ENCODE measurements at regions not wholly inside any gene's neighbourhood (a gene's known extent, or its start where the extent isn't known, plus 50 kb on each side); places are given as distances from the start of the nearest gene placed in this dataset.

DNA sequence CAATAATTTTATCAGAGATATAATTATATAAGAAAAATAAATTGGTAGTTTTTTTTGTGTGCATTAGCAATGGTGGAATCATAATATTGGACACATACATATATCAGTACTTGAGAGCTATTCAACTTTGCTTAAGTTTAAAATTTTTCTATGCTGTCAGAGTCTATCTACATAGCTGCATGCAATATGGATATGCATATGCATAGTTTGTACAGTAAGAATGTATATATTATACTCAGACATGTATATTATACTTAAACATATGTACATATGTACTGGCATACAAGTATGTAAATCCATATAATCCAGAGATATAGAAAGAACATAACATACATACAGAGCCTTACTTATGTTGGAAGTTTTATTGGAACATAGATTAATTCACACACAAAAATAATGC lies 1043.2 kb downstream of the EFNB2 start:
- Histone ChIP-seq H3K9me3 (no peaks in the 10 kb centered on the region), H3K27ac (no peak overlapping the region), H3K4me3 (no peak overlapping the region), H3K4me1 (no peaks in the 10 kb centered on the region), H4K20me1 (no peaks in the 10 kb centered on the region), H3K4me2 (no peak overlapping the region), H3K36me3 (no peaks in the 10 kb centered on the region), H3K27me3 (no peaks in the 10 kb centered on the region), H3K9ac (no peak overlapping the region)
- no peak for TF ChIP-seq Cebpa-rat (IDR thresholded peaks at IDR 0.05)

DNA sequence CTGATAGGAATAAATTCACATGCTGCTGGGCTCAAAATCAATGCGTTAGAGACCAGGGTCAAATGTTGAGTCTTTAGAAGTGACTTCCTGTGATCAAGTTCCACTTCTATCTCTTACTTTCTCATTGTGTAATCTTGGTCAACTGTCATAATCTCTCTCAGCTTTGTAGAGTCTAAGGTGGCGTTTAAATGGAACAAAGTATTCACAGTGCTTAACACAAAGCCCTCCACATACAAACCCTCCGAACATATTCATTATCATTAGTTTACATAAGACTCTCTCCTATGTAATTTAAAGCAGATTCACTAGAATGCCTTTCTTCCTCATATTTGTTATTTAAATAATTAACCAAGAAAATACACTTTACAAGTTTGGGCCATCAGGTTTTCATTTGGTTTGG lies 1044.1 kb downstream of the EFNB2 start:
- H3K9me3 ChIP-seq: no peaks in the 10 kb centered on the region
- H3K36me3 ChIP-seq: no peaks in the 10 kb centered on the region
- no peak overlapping the region for H3K4me3 ChIP-seq
- H3K4me1 ChIP-seq: no peaks in the 10 kb centered on the region
- TF ChIP-seq Cebpa-rat (IDR thresholded peaks at IDR 0.05): no peak
- no peaks in the 10 kb centered on the region for H4K20me1 ChIP-seq
- no peak overlapping the region for H3K4me2 ChIP-seq
- H3K9ac ChIP-seq: no peak overlapping the region
- H3K27me3 ChIP-seq: no peaks in the 10 kb centered on the region
- no peak overlapping the region for H3K27ac ChIP-seq

DNA sequence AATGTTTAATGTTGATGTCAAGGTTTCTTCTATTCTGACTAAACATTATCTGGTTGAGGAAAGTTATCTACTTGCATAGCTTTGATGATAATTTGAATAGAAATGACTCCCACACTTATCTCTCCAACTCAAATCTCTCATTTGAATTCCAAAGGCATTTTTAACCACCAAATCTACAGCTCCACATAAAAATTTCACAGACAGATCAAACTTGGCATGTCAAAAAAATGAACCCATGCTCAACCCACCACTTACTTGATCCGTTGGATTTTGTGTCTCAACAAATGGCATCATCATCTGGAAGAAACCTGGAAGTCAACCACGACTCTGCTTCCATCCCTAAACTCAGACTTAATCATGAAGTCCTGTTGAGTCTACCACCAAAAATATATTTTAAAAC lies 1050.4 kb downstream of the EFNB2 start:
- Histone ChIP-seq H3K27me3 (no peaks in the 10 kb centered on the region), H3K4me3 (no peak overlapping the region), H3K27ac (no peak overlapping the region), H4K20me1 (no peaks in the 10 kb centered on the region), H3K9ac (no peak overlapping the region), H3K36me3 (no peaks in the 10 kb centered on the region), H3K9me3 (no peaks in the 10 kb centered on the region), H3K4me2 (no peak overlapping the region), H3K4me1 (no peaks in the 10 kb centered on the region)
- no peak for TF ChIP-seq Cebpa-rat (IDR thresholded peaks at IDR 0.05)

DNA sequence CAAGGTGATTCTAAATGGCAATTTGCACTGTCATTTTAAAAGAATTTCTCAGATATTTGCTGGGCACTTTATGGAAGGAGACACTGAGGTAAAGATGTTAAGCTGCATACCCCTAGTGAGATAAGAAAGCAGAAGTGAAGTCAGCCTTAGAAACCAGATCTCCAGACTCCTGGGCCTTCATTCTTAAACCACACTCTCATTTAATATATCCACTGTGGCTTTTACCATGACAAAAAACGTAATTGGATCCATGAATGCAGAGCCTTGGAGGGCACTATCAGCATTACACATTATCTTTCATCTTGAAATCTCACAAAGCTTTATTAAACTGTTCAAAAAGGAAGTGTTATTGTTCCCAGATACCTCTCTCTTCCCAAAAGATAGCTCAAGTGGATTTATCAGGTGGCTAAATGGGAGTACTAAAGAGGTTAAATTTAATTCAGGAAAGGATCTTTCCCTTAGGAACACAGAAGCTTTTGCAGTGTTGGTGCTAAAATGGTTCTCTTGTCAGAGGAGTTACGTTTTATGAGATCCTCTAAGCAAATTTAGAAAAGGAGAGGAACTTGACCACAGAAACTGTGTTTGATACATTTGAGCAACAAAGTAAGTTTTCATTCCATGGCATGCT lies 1060.4 kb downstream of the EFNB2 start:
- Histone ChIP-seq H3K9ac (no peak overlapping the region), H3K27me3 (no peaks in the 10 kb centered on the region), H3K36me3 (no peaks in the 10 kb centered on the region), H3K27ac (no peak overlapping the region), H3K4me3 (no peak overlapping the region), H3K4me1 (no peaks in the 10 kb centered on the region), H3K9me3 (no peaks in the 10 kb centered on the region), H4K20me1 (no peaks in the 10 kb centered on the region), H3K4me2 (no peak overlapping the region)
- no peak for TF ChIP-seq Cebpa-rat (IDR thresholded peaks at IDR 0.05)

DNA sequence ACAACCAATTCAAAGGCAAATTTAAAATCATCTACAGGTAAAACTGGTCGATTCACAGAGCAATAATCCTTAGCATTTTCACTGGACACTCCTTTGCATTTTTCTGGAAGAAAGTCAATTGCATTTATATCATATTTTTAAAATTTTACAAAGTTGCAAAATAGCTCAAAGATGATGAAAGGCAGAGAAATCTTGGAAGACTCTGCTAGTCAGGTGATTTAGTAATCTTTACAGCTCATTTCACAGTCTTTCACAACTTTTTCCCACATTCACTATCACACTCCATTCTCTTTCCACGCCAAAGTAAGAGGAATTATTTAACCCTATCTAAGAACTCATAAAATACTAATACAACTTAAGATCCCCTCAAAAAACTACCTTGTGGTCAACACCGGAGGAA lies 1063.8 kb downstream of the EFNB2 start:
- no peaks in the 10 kb centered on the region for H3K27me3 ChIP-seq
- no peaks in the 10 kb centered on the region for H3K4me1 ChIP-seq
- H3K4me3 ChIP-seq: no peak overlapping the region
- H3K27ac ChIP-seq: no peak overlapping the region
- no peaks in the 10 kb centered on the region for H3K9me3 ChIP-seq
- no peak for TF ChIP-seq Cebpa-rat (IDR thresholded peaks at IDR 0.05)
- H4K20me1 ChIP-seq: no peaks in the 10 kb centered on the region
- H3K36me3 ChIP-seq: no peaks in the 10 kb centered on the region
- no peak overlapping the region for H3K4me2 ChIP-seq
- no peak overlapping the region for H3K9ac ChIP-seq

DNA sequence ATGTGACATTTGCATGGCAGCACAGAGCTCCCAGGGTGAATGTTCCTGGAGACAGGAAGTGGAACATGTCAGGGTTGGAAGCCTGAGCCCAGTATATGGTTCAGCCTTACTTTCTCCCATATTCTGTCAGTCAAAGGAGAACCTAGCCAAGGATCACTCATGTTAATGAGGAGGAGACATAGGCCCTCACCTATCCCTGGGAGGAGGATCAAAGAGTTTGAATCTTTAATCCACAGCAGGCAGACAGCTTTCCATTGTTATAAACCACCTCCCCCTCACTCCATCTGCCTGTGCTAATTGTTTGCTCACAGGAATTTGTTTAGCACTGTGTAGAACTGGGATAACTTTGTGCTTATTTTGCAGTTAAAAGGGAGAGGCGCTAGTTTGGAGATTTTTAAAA lies 1069.1 kb downstream of the EFNB2 start:
- H3K27me3 ChIP-seq: no peaks in the 10 kb centered on the region
- no peak overlapping the region for H3K27ac ChIP-seq
- H4K20me1 ChIP-seq: no peaks in the 10 kb centered on the region
- H3K9ac ChIP-seq: no peak overlapping the region
- H3K36me3 ChIP-seq: no peaks in the 10 kb centered on the region
- H3K4me1 ChIP-seq: no peaks in the 10 kb centered on the region
- H3K4me3 ChIP-seq: no peak overlapping the region
- no peaks in the 10 kb centered on the region for H3K9me3 ChIP-seq
- no peak overlapping the region for H3K4me2 ChIP-seq
- no peak for TF ChIP-seq Cebpa-rat (IDR thresholded peaks at IDR 0.05)

DNA sequence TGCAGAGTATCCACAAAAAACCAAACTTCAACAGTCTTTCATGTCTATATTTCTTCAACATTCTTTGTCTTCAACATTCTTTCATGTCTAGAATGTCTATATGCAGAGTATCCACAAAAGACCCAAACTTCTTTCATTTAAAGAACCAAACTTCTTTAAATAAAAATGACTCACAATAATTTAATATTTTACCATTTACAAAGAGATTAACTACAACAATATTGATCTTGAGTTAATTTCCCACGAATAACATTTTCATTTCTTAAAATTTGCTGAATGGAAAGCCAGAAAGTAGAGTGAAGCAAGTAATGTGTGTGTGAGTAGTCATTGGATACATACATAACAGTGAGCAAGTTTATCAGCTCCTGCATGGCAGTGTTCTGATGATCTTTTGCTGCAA lies 1069.7 kb downstream of the EFNB2 start, which contains the start of gene DAOA:
Gene DAOA (plus strand): TSS at position 301 of the 400 bp plus-strand sequence.
- TF ChIP-seq Cebpa-rat (IDR thresholded peaks at IDR 0.05): no peak
- no peak within 1 kb of the TSS for H3K9ac ChIP-seq

DNA sequence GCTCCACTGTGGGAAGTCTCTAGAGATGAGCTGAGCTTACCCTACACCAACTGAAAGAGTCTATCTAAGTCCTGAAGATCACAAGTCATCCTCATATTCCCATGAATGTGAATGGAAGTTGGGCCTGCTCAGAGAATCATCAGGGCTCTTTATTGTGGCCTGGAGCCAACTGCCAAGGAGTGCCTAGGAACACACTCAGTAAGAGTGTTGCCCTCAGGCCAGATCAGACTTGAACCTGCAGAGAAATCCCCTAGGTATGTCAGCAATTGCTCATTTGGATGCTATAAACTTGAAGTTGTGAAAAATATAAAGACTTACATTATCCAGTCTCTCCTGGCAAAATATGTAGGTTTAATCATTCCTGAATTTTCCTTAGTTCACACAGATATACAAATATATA lies 1070.2 kb downstream of the EFNB2 start:
- Histone ChIP-seq H3K27ac (no peak overlapping the region), H3K4me3 (no peak overlapping the region), H3K9ac (no peak overlapping the region), H3K4me2 (no peak overlapping the region), H3K9me3 (no peaks in the 10 kb centered on the region), H3K36me3 (no peaks in the 10 kb centered on the region), H3K27me3 (no peaks in the 10 kb centered on the region), H4K20me1 (no peaks in the 10 kb centered on the region), H3K4me1 (no peaks in the 10 kb centered on the region)
- no peak for TF ChIP-seq Cebpa-rat (IDR thresholded peaks at IDR 0.05)

More for the DNA sequence above, 1069.7 kb downstream of the EFNB2 start, which contains the start of gene DAOA:
- H3K4me1 ChIP-seq: no peaks in the 10 kb centered on the region
- H3K27me3 ChIP-seq: no peaks in the 10 kb centered on the region
- H3K4me2 ChIP-seq: no peak within 1 kb of the TSS
- H3K27ac ChIP-seq: no peak within 1 kb of the TSS
- H4K20me1 ChIP-seq: no peaks in the 10 kb centered on the region
- H3K4me3 ChIP-seq: no peak within 1 kb of the TSS
- no peaks in the 10 kb centered on the region for H3K9me3 ChIP-seq
- no peaks in the 10 kb centered on the region for H3K36me3 ChIP-seq

DNA sequence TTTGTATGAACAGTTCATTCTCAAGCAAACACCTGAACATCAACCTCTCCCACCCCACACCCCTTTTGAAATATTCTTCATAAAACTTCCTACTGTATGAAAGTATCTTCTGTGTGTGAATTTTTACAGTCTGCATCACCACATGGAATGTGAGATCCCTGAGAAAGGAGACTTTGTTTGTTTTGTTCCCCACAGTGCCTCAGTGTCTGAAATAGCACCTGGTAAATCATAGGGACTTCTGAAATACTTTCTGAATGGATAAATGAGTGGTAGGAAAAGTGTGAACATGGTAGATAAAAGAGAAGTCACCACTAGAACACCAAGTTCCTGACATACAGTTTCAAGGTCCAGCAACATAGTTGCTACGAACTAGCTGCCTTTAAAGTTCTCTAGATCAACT lies 1071.2 kb downstream of the EFNB2 start:
- H3K9me3 ChIP-seq: no peaks in the 10 kb centered on the region
- H3K4me1 ChIP-seq: no peaks in the 10 kb centered on the region
- no peak for TF ChIP-seq Cebpa-rat (IDR thresholded peaks at IDR 0.05)
- H4K20me1 ChIP-seq: no peaks in the 10 kb centered on the region
- H3K4me3 ChIP-seq: no peak overlapping the region
- H3K27me3 ChIP-seq: no peaks in the 10 kb centered on the region
- no peaks in the 10 kb centered on the region for H3K36me3 ChIP-seq
- H3K9ac ChIP-seq: no peak overlapping the region
- no peak overlapping the region for H3K4me2 ChIP-seq
- H3K27ac ChIP-seq: no peak overlapping the region

DNA sequence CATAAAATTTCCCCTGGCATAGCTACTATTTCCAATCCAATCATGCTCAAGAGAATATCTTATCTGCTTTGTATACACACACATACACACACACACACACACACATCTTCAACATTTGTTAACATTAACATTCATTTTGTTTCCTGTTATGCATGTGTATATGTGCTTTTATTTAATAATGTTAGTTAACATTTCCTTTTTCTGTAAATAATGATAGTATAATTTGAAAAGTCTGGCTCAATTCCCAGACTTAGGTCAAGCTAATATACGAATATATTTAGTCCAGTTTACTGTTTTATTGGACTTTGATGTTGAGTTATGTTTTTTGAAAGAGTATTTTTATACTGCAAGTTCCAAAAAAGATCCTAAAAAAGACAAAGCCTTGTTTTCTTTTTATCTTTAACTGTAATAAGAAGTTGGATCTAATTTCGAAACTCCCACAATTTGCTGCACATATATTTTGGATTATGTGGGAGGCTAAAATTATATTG lies 1072.4 kb downstream of the EFNB2 start:
- no peak for TF ChIP-seq Cebpa-rat (IDR thresholded peaks at IDR 0.05)
- Histone ChIP-seq H4K20me1 (no peaks in the 10 kb centered on the region), H3K9ac (no peak overlapping the region), H3K27me3 (no peaks in the 10 kb centered on the region), H3K27ac (no peak overlapping the region), H3K4me3 (no peak overlapping the region), H3K4me1 (no peaks in the 10 kb centered on the region), H3K36me3 (no peaks in the 10 kb centered on the region), H3K9me3 (no peaks in the 10 kb centered on the region), H3K4me2 (no peak overlapping the region)

DNA sequence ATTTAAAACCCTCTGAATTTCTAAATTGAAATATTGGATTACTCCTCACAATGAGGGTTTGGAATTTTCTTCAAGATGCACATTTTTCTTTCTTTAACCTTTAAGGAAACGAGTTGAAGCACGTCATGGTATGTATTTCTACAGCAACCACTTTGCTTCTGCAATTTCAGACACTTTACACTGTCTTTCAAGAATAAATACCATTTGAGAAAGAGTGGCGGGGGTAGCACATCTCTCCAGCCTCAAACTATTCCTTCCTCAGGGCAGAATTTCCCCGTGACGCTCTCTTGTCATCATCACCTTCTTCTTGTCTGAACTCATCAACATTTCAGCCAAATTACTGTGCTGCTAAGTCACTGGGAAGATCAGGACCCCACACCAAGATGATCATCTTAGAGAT lies 1073.4 kb downstream of the EFNB2 start:
- no peak overlapping the region for H3K27ac ChIP-seq

More for the DNA sequence above, 1073.4 kb downstream of the EFNB2 start:
- no peaks in the 10 kb centered on the region for H3K9me3 ChIP-seq
- H4K20me1 ChIP-seq: no peaks in the 10 kb centered on the region
- H3K9ac ChIP-seq: no peak overlapping the region
- H3K4me2 ChIP-seq: no peak overlapping the region
- H3K4me1 ChIP-seq: no peaks in the 10 kb centered on the region
- H3K27me3 ChIP-seq: no peaks in the 10 kb centered on the region
- H3K4me3 ChIP-seq: no peak overlapping the region
- no peak for TF ChIP-seq Cebpa-rat (IDR thresholded peaks at IDR 0.05)
- H3K36me3 ChIP-seq: no peaks in the 10 kb centered on the region
